Liver (tissue), 8 donors: ENCODE measurements at regions not wholly inside any gene's neighbourhood (a gene's known extent, or its start where the extent isn't known, plus 50 kb on each side); places are given as distances from the start of the nearest gene placed in this dataset.

Experiments
- DNase-seq: peaks from one replicate; pipeline ENCODE4 v3.0.0-alpha.2; 2017; ENCODE audit warnings: low spot score
- H3K27ac ChIP-seq, 2 donors: one replicate each; pipeline ENCODE4 v1.7.0; 2013; ENCODE audit warnings: inconsistent platforms in 2 of 2, low read length in 2 of 2, control low read depth in 1 of 2, low read depth in 1 of 2, mild to moderate bottlenecking in 1 of 2
- H3K27me3 ChIP-seq, 4 donors: one replicate each; pipeline versions ENCODE4 v1.6.1 to v1.7.0; 2013; ENCODE audit warnings: low read length in 3 of 4, inconsistent platforms in 1 of 4, mild to moderate bottlenecking in 1 of 4, moderate library complexity in 1 of 4; ENCODE audit not compliant: control insufficient read depth in 4 of 4, insufficient read depth in 4 of 4
- H3K36me3 ChIP-seq, 4 donors: one replicate each; pipeline versions ENCODE4 v1.6.1 to v1.7.0; 2013; ENCODE audit warnings: low read length in 3 of 4, mild to moderate bottlenecking in 3 of 4, low read depth in 1 of 4, moderate library complexity in 1 of 4; ENCODE audit not compliant: control insufficient read depth in 4 of 4, insufficient read depth in 3 of 4
- H3K4me1 ChIP-seq, 4 donors: one replicate each; pipeline versions ENCODE4 v1.6.1 to v1.7.0; 2013; ENCODE audit warnings: low read length in 3 of 4, mild to moderate bottlenecking in 3 of 4, moderate library complexity in 1 of 4; ENCODE audit not compliant: control insufficient read depth in 4 of 4, insufficient read depth in 4 of 4
- H3K4me3 ChIP-seq, 3 donors: one replicate each; pipeline versions ENCODE4 v1.6.1 to v1.7.0; 2013; ENCODE audit warnings: low read length in 3 of 3, control low read depth in 1 of 3, low read depth in 1 of 3, mild to moderate bottlenecking in 1 of 3
- H3K9ac ChIP-seq, 2 donors: one replicate each; pipeline ENCODE4 v1.7.0; 2013; ENCODE audit warnings: low read length in 2 of 2, mild to moderate bottlenecking in 2 of 2, moderate library complexity in 2 of 2, control low read depth in 1 of 2, low read depth in 1 of 2
- H3K9me3 ChIP-seq, 4 donors: one replicate each; pipeline versions ENCODE4 v1.6.1 to v1.7.0; 2013; ENCODE audit warnings: low read length in 3 of 4; ENCODE audit not compliant: control insufficient read depth in 4 of 4
- EGR1 ChIP-seq, 2 donors: IDR thresholded peaks; 2 replicates each; pipeline ENCODE4 v1.6.1; 2016 to 2018; ENCODE audit warnings: antibody characterized with exemption in 2 of 2, low read depth in 2 of 2
- FOXA1 ChIP-seq: IDR thresholded peaks from 2 replicates; pipeline ENCODE4 v1.6.1; 2016; ENCODE audit warnings: antibody characterized with exemption
- FOXA2 ChIP-seq: IDR thresholded peaks from 2 replicates; pipeline ENCODE4 v1.6.1; 2016; ENCODE audit warnings: antibody characterized with exemption
- GABPA ChIP-seq, 2 donors: IDR thresholded peaks in 1 of 2; conservative IDR thresholded peaks in 1 of 2; 2 replicates each; pipeline ENCODE4 v1.6.1; 2016; ENCODE audit warnings: antibody characterized with exemption in 2 of 2, mild to moderate bottlenecking in 1 of 2, moderate library complexity in 1 of 2
- HNF4A ChIP-seq, 2 donors: conservative IDR thresholded peaks; 2 replicates each; pipeline ENCODE4 v1.6.1; 2016; ENCODE audit warnings: antibody characterized with exemption in 2 of 2, mild to moderate bottlenecking in 2 of 2
- HNF4G ChIP-seq: IDR thresholded peaks from 2 replicates; pipeline ENCODE4 v1.6.1; 2016; ENCODE audit warnings: antibody characterized with exemption
- JUND ChIP-seq, 2 donors: IDR thresholded peaks; 2 replicates each; pipeline ENCODE4 v1.6.1; 2016; ENCODE audit warnings: antibody characterized with exemption in 2 of 2
- NR2F2 ChIP-seq: IDR thresholded peaks from 2 replicates; pipeline ENCODE4 v1.6.1; 2016; ENCODE audit warnings: antibody characterized with exemption
- RAD21 ChIP-seq, 2 donors: IDR thresholded peaks; 2 replicates each; pipeline ENCODE4 v1.6.1; 2016; ENCODE audit warnings: antibody characterized with exemption in 2 of 2, mild to moderate bottlenecking in 2 of 2
- REST ChIP-seq: IDR thresholded peaks from 2 replicates; pipeline ENCODE4 v1.6.1; 2016; ENCODE audit warnings: antibody characterized with exemption, mild to moderate bottlenecking
- RXRA ChIP-seq, 2 donors: IDR thresholded peaks; 2 replicates each; pipeline ENCODE4 v1.6.1; 2017 to 2018; ENCODE audit warnings: antibody characterized with exemption in 2 of 2, mild to moderate bottlenecking in 1 of 2
- SP1 ChIP-seq: IDR thresholded peaks from 2 replicates; pipeline ENCODE4 v1.6.1; 2018; ENCODE audit warnings: antibody characterized with exemption, mild to moderate bottlenecking
- TAF1 ChIP-seq: conservative IDR thresholded peaks from 2 replicates; pipeline ENCODE4 v1.6.1; 2016; ENCODE audit warnings: antibody characterized with exemption, mild to moderate bottlenecking
- YY1 ChIP-seq: IDR thresholded peaks from 2 replicates; pipeline ENCODE4 v1.6.1; 2016; ENCODE audit warnings: antibody characterized with exemption, mild to moderate bottlenecking
- ZBTB33 ChIP-seq: IDR thresholded peaks from 2 replicates; pipeline ENCODE4 v1.6.1; 2016; ENCODE audit warnings: antibody characterized with exemption
- WGBS: extraction: QIAGEN DNeasy Blood & Tissue Kit; methylation state at CpG from one replicate; pipeline ENCODE4 v1.1.7; 2013; 5-methylcytosine and 5-hydroxymethylcytosine counted together
- TF ChIP-seq, protein P1 (sequence below): IDR thresholded peaks from 2 replicates; pipeline ENCODE4 v1.6.1; 2016; ENCODE audit warnings: antibody characterized with exemption
- TF ChIP-seq, protein P2 (sequence below): IDR thresholded peaks from 2 replicates; pipeline ENCODE4 v1.6.1; 2016; ENCODE audit warnings: antibody characterized with exemption
- TF ChIP-seq, protein P3 (sequence below): fragments of 150-350 bp; IDR thresholded peaks from 2 replicates; pipeline ENCODE4 v1.5.1; 2017; ENCODE audit warnings: improper control_type of control experiment, low read depth, low read length; ENCODE audit not compliant: missing input control
- donor health status: healthy.
- donor health status: healthy.
- donor health status: healthy.
- donor health status: healthy.
- donor health status: healthy.

- Histone ChIP-seq H3K27me3 (no peaks in the 10 kb centered on the region), H3K9ac (no peak overlapping the region)
- TF ChIP-seq EGR1 (IDR thresholded peaks at IDR 0.05; ENCODE audit: low read depth in 2 of 2): no peak
- TF ChIP-seq, protein P1, sequence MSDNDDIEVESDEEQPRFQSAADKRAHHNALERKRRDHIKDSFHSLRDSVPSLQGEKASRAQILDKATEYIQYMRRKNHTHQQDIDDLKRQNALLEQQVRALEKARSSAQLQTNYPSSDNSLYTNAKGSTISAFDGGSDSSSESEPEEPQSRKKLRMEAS: no peak
- TF ChIP-seq RXRA (IDR thresholded peaks at IDR 0.05): no peak
- TF ChIP-seq FOXA2: no peak
- no peak for TF ChIP-seq HNF4G
- TF ChIP-seq SP1: no peak
- no peak for TF ChIP-seq RAD21 (IDR thresholded peaks at IDR 0.05)
- no peak for TF ChIP-seq HNF4A (conservative IDR thresholded peaks at IDR 0.05)
- TF ChIP-seq JUND (IDR thresholded peaks at IDR 0.05): no peak
- TF ChIP-seq GABPA (IDR thresholded peaks at IDR 0.05 in 1 of 2, conservative IDR thresholded peaks at IDR 0.05 in 1 of 2): no peak
- TF ChIP-seq, protein P2, sequence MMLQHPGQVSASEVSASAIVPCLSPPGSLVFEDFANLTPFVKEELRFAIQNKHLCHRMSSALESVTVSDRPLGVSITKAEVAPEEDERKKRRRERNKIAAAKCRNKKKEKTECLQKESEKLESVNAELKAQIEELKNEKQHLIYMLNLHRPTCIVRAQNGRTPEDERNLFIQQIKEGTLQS: no peak
- TF ChIP-seq YY1: no peak
- TF ChIP-seq, protein P3, sequence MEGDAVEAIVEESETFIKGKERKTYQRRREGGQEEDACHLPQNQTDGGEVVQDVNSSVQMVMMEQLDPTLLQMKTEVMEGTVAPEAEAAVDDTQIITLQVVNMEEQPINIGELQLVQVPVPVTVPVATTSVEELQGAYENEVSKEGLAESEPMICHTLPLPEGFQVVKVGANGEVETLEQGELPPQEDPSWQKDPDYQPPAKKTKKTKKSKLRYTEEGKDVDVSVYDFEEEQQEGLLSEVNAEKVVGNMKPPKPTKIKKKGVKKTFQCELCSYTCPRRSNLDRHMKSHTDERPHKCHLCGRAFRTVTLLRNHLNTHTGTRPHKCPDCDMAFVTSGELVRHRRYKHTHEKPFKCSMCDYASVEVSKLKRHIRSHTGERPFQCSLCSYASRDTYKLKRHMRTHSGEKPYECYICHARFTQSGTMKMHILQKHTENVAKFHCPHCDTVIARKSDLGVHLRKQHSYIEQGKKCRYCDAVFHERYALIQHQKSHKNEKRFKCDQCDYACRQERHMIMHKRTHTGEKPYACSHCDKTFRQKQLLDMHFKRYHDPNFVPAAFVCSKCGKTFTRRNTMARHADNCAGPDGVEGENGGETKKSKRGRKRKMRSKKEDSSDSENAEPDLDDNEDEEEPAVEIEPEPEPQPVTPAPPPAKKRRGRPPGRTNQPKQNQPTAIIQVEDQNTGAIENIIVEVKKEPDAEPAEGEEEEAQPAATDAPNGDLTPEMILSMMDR: no peak
- no peak for TF ChIP-seq NR2F2
- no peak for TF ChIP-seq FOXA1
- no peak for TF ChIP-seq TAF1
- no peak for TF ChIP-seq REST
- TF ChIP-seq ZBTB33: no peak
Measured at GRCh38 chr5:91906027-91906426, 522.9 kb upstream of the ARRDC3 start.

GRCh38 chr5:91898898-91899297 lies 515.8 kb upstream of the ARRDC3 start:
- no peak for TF ChIP-seq ZBTB33
- no peak for TF ChIP-seq SP1
- TF ChIP-seq TAF1: no peak
- TF ChIP-seq, protein P3: no peak
- no peak for TF ChIP-seq HNF4G
- no peak for TF ChIP-seq FOXA1
- no peak for TF ChIP-seq NR2F2
- Histone ChIP-seq H3K9ac (no peak overlapping the region), H3K36me3 (no peaks in the 10 kb centered on the region), H3K27me3 (no peaks in the 10 kb centered on the region), H3K27ac (no peak overlapping the region), H3K9me3 (no peaks in the 10 kb centered on the region), H3K4me1 (no peaks in the 10 kb centered on the region), H3K4me3 (no peak overlapping the region)
- no peak for DNase-seq
- WGBS: 68% methylated on average over 2 of the region's 2 CpGs

More at GRCh38 chr5:91906027-91906426, 522.9 kb upstream of the ARRDC3 start:
- no peak for DNase-seq
- H3K4me1 ChIP-seq: no peaks in the 10 kb centered on the region
- H3K4me3 ChIP-seq: no peak overlapping the region
- H3K27ac ChIP-seq: no peak overlapping the region
- no peaks in the 10 kb centered on the region for H3K9me3 ChIP-seq
- no peaks in the 10 kb centered on the region for H3K36me3 ChIP-seq
